22Rv1 (cell line): ENCODE measurements at regions not wholly inside any gene's neighbourhood (a gene's known extent, or its start where the extent isn't known, plus 50 kb on each side); places are given as distances from the start of the nearest gene placed in this dataset.
A peak's percentile ranks its signal among the peaks of the same experiment; 100 is the strongest.

Experiments used
- H3K27ac ChIP-seq: fragments of 450-650 bp; 2 replicates; pipeline ENCODE4 v1.5.1; 2017
- CTCF ChIP-seq: fragments of 450-650 bp; IDR thresholded peaks from 2 replicates; pipeline ENCODE4 v1.5.1; 2017; ENCODE audit warnings: mild to moderate bottlenecking
- ZFX ChIP-seq: fragments of 450-650 bp; IDR thresholded peaks from 2 replicates; pipeline ENCODE4 v1.6.1; 2017; ENCODE audit warnings: antibody characterized with exemption, borderline replicate concordance

- no peak overlapping the region for H3K27ac ChIP-seq
- no peak for TF ChIP-seq ZFX
- no peak for TF ChIP-seq CTCF
These were observed 121.5 kb upstream of the VASH1 start for GRCh38 chr14:76639606-76640229.

GRCh38 chr14:76640923-76641395, 120.3 kb upstream of the VASH1 start:
- H3K27ac ChIP-seq: no peak overlapping the region
- no peak for TF ChIP-seq ZFX
- TF ChIP-seq CTCF: no peak

GRCh38 chr14:76641541-76641940, 119.7 kb upstream of the VASH1 start:
- no peak overlapping the region for H3K27ac ChIP-seq

GRCh38 chr14:76643887-76644286, 117.4 kb upstream of the VASH1 start:
- TF ChIP-seq ZFX: no peak
- no peak for TF ChIP-seq CTCF
- H3K27ac ChIP-seq: no peak overlapping the region

More at GRCh38 chr14:76641541-76641940, 119.7 kb upstream of the VASH1 start:
- TF ChIP-seq ZFX: no peak
- TF ChIP-seq CTCF: no peak

GRCh38 chr14:76644855-76645518, 116.3 kb upstream of the VASH1 start:
- no peak overlapping the region for H3K27ac ChIP-seq
- TF ChIP-seq CTCF: peak; percentile 38
- TF ChIP-seq ZFX: no peak

GRCh38 chr14:76647697-76648298, 113.5 kb upstream of the VASH1 start:
- TF ChIP-seq CTCF (peak; percentile 89), ZFX (no peak)
- H3K27ac ChIP-seq: no peak overlapping the region
